ENCODE measurements at regions not wholly inside any gene's neighbourhood (a gene's known extent, or its start where the extent isn't known, plus 50 kb on each side); places are given as distances from the start of the nearest gene placed in this dataset.

DNA sequence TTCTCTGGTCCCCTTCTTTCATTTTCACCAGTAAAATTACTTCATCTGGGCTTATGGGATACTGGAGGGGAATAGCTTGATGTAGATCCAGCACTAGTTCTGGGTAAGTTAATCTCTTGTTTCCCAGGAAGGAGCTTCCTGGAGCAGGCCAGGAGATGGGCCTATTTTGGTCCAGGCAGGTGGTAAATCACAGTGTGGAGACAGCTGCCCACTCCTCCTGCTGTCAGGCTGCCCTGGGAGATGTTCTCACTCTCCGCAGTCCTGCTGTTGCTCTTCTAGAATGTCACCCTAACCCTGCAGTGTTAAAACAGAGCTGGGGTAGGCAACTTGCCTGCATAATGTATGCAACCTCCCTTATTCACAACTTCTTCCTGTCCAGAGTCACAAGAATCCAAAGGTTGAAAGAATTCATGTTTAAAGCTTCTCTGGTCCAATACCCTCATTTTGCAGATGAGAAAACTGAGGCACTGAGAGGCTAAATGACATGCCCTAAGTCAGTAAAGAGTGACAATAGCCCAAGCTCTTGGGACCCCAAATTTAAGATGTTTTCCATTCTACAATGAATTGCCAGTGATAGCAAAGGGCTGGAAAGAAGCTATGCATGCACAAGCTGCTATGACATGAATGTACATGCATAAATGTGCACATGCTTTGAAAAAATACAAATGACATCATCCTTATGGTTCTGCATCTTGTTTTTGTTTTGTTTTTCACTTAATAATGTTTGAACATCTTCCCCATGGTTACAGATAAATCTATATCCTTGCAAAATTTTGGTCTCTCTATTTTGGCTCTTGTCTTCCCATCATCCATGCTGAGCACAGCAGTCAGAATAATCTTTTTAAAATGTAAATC is 71.8 kb upstream of the ADRA1B start:
- TF ChIP-seq, protein P1, sequence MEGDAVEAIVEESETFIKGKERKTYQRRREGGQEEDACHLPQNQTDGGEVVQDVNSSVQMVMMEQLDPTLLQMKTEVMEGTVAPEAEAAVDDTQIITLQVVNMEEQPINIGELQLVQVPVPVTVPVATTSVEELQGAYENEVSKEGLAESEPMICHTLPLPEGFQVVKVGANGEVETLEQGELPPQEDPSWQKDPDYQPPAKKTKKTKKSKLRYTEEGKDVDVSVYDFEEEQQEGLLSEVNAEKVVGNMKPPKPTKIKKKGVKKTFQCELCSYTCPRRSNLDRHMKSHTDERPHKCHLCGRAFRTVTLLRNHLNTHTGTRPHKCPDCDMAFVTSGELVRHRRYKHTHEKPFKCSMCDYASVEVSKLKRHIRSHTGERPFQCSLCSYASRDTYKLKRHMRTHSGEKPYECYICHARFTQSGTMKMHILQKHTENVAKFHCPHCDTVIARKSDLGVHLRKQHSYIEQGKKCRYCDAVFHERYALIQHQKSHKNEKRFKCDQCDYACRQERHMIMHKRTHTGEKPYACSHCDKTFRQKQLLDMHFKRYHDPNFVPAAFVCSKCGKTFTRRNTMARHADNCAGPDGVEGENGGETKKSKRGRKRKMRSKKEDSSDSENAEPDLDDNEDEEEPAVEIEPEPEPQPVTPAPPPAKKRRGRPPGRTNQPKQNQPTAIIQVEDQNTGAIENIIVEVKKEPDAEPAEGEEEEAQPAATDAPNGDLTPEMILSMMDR (IDR thresholded peaks at IDR 0.05), result no peak
- no peak for TF ChIP-seq ZFX (IDR thresholded peaks at IDR 0.05; ENCODE audit: borderline replicate concordance)
